HEK293T (cell line): ENCODE measurements at regions not wholly inside any gene's neighbourhood (a gene's known extent, or its start where the extent isn't known, plus 50 kb on each side); places are given as distances from the start of the nearest gene placed in this dataset.

ENCODE experiments used
- CTCF ChIA-PET: fragments of 350-600 bp; formaldehyde crosslinking; extraction: SDS; loops from one replicate; lab custom pipeline; 2021; ENCODE audit warnings: antibody characterized with exemption, inconsistent platforms; lab: Yijun Ruan, JAX
- POLR2A ChIA-PET: fragments of 350-600 bp; formaldehyde crosslinking; extraction: SDS; loops from one replicate; lab custom pipeline; 2020; ENCODE audit warnings: antibody characterized with exemption, inconsistent platforms; lab: Yijun Ruan, JAX
- DNase-seq: peaks from one replicate; pipeline ENCODE4 v3.0.0; 2012; ENCODE audit warnings: mixed read lengths; ENCODE audit errors: extremely low spot score
- ARNT ChIP-seq: fragments of 450-650 bp; IDR thresholded peaks from 2 replicates; pipeline ENCODE4 v1.6.1; 2017; ENCODE audit warnings: mild to moderate bottlenecking
- BHLHE40 ChIP-seq: fragments of 450-650 bp; IDR thresholded peaks from 2 replicates; pipeline ENCODE4 v1.6.1; 2016; ENCODE audit warnings: mild to moderate bottlenecking, moderate library complexity, borderline replicate concordance
- CTBP1 ChIP-seq: fragments of 450-650 bp; IDR thresholded peaks from 2 replicates; pipeline ENCODE4 v1.6.1; 2016; ENCODE audit warnings: borderline replicate concordance
- ELF4 ChIP-seq: fragments of 450-650 bp; IDR thresholded peaks from 2 replicates; pipeline ENCODE4 v1.6.1; 2017; ENCODE audit warnings: antibody characterized with exemption
- FOXA1 ChIP-seq: fragments of 450-650 bp; IDR thresholded peaks from 2 replicates; pipeline ENCODE4 v1.6.1; 2016; ENCODE audit warnings: mild to moderate bottlenecking
- FOXK2 ChIP-seq: fragments of 450-650 bp; IDR thresholded peaks from 2 replicates; pipeline ENCODE4 v1.6.1; 2016; ENCODE audit warnings: mild to moderate bottlenecking
- FOXM1 ChIP-seq: fragments of 450-650 bp; IDR thresholded peaks from 2 replicates; pipeline ENCODE4 v1.6.1; 2017; ENCODE audit warnings: mild to moderate bottlenecking, borderline replicate concordance
- HDGF ChIP-seq: fragments of 450-650 bp; IDR thresholded peaks from 2 replicates; pipeline ENCODE4 v1.6.1; 2017; ENCODE audit warnings: antibody characterized with exemption, borderline replicate concordance
- L3MBTL2 ChIP-seq: fragments of 450-650 bp; conservative IDR thresholded peaks from 2 replicates; pipeline ENCODE4 v1.6.1; 2016; ENCODE audit warnings: mild to moderate bottlenecking
- LEF1 ChIP-seq: fragments of 450-650 bp; IDR thresholded peaks from 2 replicates; pipeline ENCODE4 v1.6.1; 2017; ENCODE audit warnings: mild to moderate bottlenecking, borderline replicate concordance
- NFRKB ChIP-seq: fragments of 450-650 bp; IDR thresholded peaks from 2 replicates; pipeline ENCODE4 v1.6.1; 2016; ENCODE audit warnings: mild to moderate bottlenecking, moderate library complexity
- SP1 ChIP-seq: fragments of 450-650 bp; IDR thresholded peaks from 2 replicates; pipeline ENCODE4 v1.6.1; 2017
- SUZ12 ChIP-seq: fragments of 450-650 bp; IDR thresholded peaks from 2 replicates; pipeline ENCODE4 v1.6.1; 2016; ENCODE audit warnings: mild to moderate bottlenecking
- TARDBP ChIP-seq: fragments of 450-650 bp; IDR thresholded peaks from 2 replicates; pipeline ENCODE4 v1.6.1; 2016
- ZNF384 ChIP-seq: fragments of 450-650 bp; IDR thresholded peaks from 2 replicates; pipeline ENCODE4 v1.6.1; 2016
- TF ChIP-seq, protein P1 (sequence below): fragments of 450-650 bp; IDR thresholded peaks from 2 replicates; pipeline ENCODE4 v1.6.1; 2016

DNA sequence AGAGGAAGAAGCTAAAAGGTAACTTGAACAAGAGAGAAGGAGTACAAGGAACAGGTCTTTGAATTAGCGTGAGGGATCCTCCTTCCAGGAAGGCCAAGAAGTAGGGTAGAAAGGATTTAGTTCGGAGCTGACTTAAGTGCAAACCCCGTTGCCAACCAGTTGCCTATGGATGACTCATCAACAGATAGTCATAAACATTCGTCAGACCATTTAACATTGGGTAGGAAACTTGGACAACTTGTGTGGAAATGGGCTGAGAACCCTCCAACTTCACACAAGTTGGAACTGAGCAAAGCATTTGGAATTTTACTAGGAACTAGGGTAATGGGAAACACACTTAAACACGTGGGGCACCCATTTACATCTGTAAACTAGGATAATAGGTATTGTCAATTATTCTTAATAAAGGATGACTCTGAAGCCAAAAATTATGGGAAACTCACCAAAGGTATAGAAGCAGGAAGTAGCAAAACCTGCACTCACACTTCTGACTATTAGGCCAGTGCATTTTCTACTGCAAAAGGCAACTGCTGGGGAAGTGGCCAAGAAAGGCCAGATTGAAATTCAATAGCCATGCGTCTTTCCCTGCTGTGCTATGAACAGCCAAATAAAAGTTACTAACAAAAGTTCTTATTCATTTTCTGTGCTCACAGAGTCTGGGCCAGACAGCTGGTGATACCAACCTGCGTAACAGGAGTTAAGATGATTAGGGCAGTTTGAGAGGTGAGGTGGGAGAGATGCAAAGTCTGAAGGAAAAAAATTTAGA, 174.5 kb upstream of the TMC3 start:
- ChIA-PET CTCF (no interaction called here), POLR2A (no interaction called here)
- no peak for DNase-seq
- TF ChIP-seq ELF4 (no peak), CTBP1 (no peak), NFRKB (no peak), HDGF (no peak), FOXM1 (no peak), ARNT (no peak), SP1 (no peak), BHLHE40 (no peak), ZNF384 (no peak), LEF1 (no peak), L3MBTL2 (no peak), FOXK2 (no peak), SUZ12 (no peak), FOXA1 (no peak)
- TF ChIP-seq, protein P1, sequence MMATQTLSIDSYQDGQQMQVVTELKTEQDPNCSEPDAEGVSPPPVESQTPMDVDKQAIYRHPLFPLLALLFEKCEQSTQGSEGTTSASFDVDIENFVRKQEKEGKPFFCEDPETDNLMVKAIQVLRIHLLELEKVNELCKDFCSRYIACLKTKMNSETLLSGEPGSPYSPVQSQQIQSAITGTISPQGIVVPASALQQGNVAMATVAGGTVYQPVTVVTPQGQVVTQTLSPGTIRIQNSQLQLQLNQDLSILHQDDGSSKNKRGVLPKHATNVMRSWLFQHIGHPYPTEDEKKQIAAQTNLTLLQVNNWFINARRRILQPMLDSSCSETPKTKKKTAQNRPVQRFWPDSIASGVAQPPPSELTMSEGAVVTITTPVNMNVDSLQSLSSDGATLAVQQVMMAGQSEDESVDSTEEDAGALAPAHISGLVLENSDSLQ: no peak

GRCh38 chr15:81547521-81548132, 173.6 kb upstream of the TMC3 start:
- ChIA-PET POLR2A (no interaction called here), CTCF (no interaction called here)
- DNase-seq: no peak
- TF ChIP-seq NFRKB (no peak), FOXA1 (no peak), TARDBP (no peak), ZNF384 (no peak), BHLHE40 (no peak), LEF1 (no peak), ARNT (no peak)
- TF ChIP-seq, protein P1: no peak

DNA sequence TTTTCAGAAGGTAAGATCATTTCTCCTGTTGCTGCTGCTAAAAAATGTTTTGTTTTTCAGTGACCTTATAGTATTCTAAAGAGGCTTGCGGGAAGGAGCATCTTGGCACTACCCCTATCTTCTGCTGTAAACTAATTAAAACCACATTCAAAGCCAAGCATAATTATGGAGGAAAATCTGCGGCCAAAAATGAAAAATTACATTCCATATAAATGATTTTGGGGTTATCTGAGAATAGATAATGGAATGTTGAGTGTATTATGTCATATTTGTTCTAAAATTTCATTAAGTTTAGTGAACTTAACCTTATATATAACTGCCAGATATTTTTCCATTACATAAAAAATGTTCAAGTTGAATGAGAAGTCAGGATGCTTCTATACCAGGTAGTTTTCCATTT, 170.4 kb upstream of the TMC3 start:
- CTCF ChIA-PET: no interaction called here
- no peak for DNase-seq
- POLR2A ChIA-PET: no interaction called here

DNA sequence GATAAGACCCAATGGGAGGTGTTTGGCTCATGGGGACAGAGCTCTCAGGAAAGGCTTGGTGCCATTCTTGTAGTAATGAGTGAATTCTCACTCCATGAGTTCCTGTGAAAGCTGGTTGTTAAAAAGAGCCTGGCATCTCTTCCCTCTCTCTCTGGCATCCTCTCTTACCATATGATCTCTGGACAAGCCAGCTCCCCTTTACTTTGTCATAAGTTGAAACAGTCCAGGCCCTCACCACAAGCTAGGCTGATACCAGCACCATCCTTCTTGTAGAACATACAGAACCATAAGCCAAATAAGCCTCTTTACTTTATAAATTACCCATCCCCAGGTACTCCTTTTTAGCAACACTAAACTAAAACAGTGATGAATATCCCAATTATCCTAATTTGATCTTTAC, 166.9 kb upstream of the TMC3 start:
- TF ChIP-seq FOXM1 (no peak), NFRKB (no peak), FOXA1 (no peak), SP1 (no peak)
- TF ChIP-seq, protein P1: no peak
- CTCF ChIA-PET: no interaction called here
- POLR2A ChIA-PET: no interaction called here
- DNase-seq: no peak

More for the DNA sequence above, 170.4 kb upstream of the TMC3 start:
- no peak for TF ChIP-seq CTBP1
- TF ChIP-seq ELF4: no peak
- TF ChIP-seq L3MBTL2: no peak
- no peak for TF ChIP-seq SP1
- TF ChIP-seq SUZ12: no peak
- no peak for TF ChIP-seq TARDBP

DNA sequence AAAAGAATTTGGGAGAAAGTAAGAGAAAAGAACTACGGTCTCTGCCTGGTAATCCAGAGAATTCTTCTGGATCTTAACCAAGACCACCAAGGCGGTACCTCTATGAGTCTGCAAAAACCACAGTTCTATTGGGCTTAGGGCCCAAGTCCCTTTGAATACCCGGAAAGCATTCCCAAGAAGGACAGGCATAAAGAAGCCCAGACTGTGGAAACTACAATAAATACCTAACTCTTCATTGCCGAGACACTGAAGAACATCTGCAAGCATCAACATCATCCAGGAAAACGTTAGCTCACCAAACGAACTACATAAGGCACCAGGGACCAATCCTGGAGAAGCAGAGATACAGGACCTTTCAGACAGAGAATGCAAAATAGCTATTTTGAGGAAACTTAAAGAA, 162.3 kb upstream of the TMC3 start:
- TF ChIP-seq ZNF384: no peak
- no peak for TF ChIP-seq FOXM1
- no peak for TF ChIP-seq L3MBTL2
- TF ChIP-seq CTBP1: no peak
- TF ChIP-seq LEF1: no peak
- no peak for TF ChIP-seq NFRKB
- TF ChIP-seq FOXK2: no peak
- TF ChIP-seq BHLHE40: no peak
- no peak for TF ChIP-seq ARNT
- TF ChIP-seq ELF4: no peak
- no peak for TF ChIP-seq FOXA1
- TF ChIP-seq SUZ12: no peak
- TF ChIP-seq SP1: no peak
- TF ChIP-seq TARDBP: no peak
- TF ChIP-seq HDGF: no peak
- TF ChIP-seq, protein P1: no peak
- DNase-seq: no peak
- CTCF ChIA-PET: no interaction called here
- POLR2A ChIA-PET: no interaction called here

DNA sequence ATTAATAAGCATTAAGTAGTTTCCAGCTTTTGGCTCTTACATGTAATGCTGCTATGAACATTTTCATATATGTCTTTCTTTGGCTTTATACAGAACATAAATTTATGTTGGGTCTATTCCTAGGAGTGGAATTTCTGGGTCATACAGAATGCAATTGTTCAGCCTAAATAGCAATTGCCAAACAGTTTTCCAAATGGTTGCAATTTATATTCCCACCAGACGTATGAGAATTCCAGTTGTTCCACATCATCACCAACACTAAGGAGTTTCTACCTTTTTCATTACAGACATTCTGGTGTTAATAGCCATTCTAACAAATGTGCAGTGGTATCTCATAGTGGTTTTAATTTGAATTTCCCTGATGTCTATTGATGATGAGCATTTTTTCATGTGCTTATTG, 160.1 kb upstream of the TMC3 start:
- no peak for TF ChIP-seq FOXM1
- TF ChIP-seq LEF1: no peak
- no peak for TF ChIP-seq CTBP1
- TF ChIP-seq NFRKB: no peak
- no peak for TF ChIP-seq BHLHE40
- no peak for TF ChIP-seq SP1
- TF ChIP-seq ELF4: no peak
- TF ChIP-seq SUZ12: no peak
- TF ChIP-seq TARDBP: no peak
- TF ChIP-seq, protein P1: no peak
- TF ChIP-seq FOXA1: no peak
- ChIA-PET POLR2A (no interaction called here), CTCF (no interaction called here)
- no peak for DNase-seq
